ENCODE measurements at regions not wholly inside any gene's neighbourhood (a gene's known extent, or its start where the extent isn't known, plus 50 kb on each side); places are given as distances from the start of the nearest gene placed in this dataset.
A peak's percentile ranks its signal among the peaks of the same experiment; 100 is the strongest.
"Not testable (repeated sequence)": the region's sequence is repeated elsewhere in the genome, so short reads cannot be mapped to it uniquely, and the experiment has no call there.

DNA sequence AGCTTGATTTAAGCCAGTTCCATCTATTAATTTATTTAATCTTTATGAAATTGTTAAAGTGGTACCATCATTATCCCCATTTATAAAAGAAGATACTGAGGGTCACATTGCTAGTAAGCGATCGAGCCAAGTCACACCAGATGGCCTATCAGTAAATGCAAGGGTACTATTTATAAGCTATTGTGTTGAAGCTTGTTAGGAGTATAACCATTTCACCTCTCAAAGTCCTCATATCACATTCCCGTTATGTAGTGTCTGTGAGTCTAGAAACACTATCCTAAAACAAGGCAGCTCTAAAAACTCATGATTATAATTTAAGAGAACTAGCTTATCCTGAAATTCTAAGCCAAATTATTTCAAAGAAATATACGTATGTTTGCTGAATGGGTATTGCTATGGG is 1161.8 kb downstream of the EFNA5 start:
- DNase-seq (ENCODE audit: low read depth in 4 of 4, low spot score in 2 of 4), result no peak

DNA sequence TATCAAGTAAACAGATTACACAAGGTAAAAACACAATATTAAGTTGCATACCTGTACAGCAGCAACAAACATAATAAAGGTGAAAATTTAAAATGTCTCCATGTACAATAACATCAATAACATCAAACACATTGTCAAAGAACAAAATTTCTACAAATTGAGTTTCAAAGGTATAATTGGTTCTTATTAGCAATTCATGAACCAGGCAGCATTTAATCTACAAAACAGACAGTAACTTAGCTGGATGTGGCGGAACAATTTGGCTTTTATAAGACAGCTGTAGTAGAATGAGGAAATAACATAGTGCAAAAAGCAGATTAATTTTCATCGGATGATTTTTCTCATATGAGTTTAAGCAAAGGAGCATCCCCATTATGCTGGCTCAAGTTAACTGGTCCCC is 1176.8 kb downstream of the EFNA5 start:
- no peak for DNase-seq (ENCODE audit: low read depth in 4 of 4, low spot score in 2 of 4)

DNA sequence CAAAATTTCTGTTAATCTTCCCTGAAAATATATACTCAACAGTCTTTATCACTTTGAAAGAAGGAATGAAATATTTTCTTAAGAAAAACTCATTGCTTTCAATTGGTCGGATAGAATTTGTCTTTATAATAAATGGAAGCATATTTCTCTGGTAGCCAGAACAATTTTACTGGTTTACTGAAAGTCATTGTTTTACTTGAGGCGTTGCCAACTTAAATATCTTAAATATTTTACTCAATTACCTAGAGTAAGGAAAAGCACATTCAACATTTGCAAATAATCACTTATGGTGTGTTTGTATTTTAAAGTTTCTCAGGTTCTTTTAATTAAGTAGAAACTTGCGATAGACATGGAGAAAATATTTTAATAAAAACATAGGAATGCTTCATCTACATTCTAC is 1181.7 kb downstream of the EFNA5 start:
- no peak for DNase-seq (ENCODE audit: low read depth in 4 of 4, low spot score in 2 of 4)

DNA sequence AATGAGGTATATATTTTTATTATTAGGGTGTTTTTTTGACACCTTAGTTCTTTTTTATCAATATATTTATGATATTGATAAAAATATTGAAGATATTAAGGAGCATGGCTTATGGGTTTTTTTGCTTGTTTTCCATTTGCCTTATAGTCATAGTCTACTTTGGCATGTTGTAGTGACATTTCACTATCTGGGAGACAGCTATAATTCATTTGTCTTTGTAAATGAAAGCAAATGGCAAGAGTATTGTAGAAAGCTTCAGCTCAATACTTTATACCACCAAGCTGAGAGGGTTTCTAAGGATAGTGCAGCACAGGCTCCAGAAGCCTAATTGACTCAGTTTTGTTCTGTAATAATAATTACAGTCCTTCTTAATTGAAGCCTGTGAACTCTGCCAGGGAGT is 1182.3 kb downstream of the EFNA5 start:
- no peak for DNase-seq (ENCODE audit: low read depth in 4 of 4, low spot score in 2 of 4)

DNA sequence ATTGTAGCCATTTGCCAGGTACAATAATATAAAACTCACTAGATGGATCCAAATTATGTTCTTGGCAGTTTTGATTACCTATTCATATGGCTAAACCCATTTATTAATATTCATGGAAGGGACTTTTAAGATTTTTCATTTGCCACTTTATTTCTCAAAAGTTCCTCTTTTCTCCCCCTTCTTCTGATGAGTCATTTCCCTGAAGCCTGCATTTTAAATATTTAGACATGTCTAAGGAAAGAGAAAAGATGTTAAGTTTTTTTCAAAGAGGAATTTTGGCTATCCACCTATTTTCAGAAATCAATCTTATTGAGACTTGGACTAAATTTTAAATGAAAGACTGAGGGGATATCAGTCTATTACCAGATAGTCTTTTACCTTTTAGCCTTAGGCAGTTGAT is 1189.4 kb downstream of the EFNA5 start:
- DNase-seq (ENCODE audit: low read depth in 4 of 4, low spot score in 2 of 4), result no peak

DNA sequence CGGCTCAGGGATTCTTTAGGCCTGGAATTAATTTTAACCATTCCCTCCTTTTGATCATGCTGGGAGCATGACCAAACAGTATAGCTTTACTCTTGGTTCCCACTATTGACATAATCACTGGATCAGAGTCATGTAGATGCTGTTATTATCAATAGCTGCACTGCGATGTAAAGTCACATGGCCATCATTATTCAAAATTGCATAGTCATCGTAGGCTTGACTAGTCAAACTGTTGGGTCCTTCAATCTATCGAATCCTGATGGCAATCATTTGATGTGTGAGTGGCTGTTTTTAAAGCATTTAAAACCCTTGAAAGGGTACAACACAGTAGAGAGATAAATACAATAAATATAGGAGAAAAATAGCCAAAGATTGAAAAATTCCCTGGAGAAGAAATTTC is 1194.1 kb downstream of the EFNA5 start:
- no peak for DNase-seq (ENCODE audit: low read depth in 4 of 4, low spot score in 2 of 4)

DNA sequence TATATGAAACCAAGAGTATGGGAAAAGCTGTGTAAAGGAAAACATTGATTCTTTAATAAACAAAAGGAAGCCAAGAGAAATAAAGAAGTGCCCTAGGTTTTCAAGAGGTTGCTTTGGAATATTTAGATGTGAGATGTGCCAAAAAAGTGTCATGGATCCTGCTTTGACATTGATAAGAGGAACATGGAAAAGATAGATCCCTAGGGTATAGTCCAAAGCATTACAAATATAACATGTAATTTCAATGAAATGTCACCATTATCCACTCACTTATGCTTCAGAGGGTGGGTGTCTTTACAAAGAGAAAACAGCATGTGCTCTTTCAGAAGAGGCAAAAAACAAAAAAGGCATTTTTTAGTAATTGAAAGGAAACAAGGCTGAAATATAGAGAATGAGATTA is 1196.7 kb downstream of the EFNA5 start:
- DNase-seq (ENCODE audit: low read depth in 4 of 4, low spot score in 2 of 4), result no peak

DNA sequence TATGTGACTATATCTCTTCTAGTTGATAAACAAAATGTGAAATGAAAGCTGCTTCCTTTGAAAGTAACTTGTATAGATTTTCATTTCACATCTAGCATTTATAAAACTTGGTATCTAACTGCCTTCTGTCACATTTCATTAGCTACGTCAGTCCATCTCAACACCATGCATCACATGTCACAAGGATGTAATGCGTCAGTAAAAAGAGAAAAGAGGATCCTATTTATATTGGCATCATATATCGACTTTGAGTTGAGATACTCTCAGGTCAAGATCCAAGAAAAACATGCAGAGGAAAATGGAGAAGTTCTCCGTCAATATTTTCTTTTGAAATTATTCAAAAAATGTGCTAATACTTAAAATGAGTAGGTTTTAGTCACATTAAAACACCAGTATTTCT is 1211.2 kb downstream of the EFNA5 start:
- DNase-seq (ENCODE audit: low read depth in 4 of 4, low spot score in 2 of 4), result no peak

DNA sequence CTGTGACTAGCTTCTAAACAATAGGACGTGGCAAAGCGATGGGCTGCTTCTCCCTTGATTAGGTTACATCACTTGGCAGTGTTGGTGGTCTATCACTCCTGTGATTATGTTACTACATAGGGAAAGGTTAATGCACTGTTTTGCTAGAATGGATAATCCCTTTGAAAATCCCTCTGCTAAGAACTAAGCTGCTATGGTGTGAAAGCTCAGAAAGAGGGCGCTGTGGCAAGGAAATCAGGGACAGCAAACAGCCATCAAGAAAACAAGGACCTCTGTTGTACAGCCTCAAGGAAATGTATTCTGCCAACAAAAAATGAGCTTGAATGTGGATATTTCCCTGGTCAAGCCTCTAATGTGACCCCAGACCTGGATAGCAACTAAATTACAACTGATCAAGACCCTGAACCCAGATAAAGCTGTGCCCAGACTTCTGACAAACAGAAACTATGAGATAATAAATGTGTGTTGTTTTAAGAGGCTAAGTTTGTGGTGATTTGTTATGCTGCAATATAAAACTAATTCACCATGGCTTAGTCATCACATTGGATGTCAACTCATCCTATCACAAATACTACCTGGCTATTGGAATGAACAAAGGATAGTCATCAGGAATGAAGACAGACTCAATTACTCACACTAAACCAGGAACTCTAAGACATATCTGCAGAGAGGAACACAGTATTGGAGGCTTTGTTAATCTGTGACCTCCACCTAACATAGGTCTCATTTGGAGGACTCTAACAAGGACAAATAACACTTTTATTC is 1215.9 kb downstream of the EFNA5 start:
- peak in 1 of 4 donors; percentile 28 for DNase-seq (ENCODE audit: low read depth in 4 of 4, low spot score in 2 of 4)

DNA sequence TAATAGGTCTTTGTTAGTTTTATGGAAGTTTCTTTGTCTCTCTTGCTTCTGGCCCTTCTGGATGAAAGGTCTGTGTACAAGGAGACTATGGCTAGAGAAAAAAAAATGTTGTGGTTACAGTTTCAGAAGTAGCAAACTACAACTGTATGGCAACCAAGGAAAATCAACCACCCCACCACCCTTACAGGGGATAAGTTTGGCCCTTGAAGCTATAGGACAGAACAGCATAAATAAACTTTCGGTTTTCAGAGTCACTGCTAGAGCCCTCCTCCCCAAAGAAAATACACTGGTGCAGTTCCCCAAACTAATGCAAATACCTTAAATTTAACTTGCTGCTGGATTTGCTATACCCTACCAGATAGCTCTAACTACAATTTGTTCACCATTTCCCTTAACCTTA is 1216.7 kb downstream of the EFNA5 start:
- DNase-seq (ENCODE audit: low read depth in 4 of 4, low spot score in 2 of 4), result no peak

DNA sequence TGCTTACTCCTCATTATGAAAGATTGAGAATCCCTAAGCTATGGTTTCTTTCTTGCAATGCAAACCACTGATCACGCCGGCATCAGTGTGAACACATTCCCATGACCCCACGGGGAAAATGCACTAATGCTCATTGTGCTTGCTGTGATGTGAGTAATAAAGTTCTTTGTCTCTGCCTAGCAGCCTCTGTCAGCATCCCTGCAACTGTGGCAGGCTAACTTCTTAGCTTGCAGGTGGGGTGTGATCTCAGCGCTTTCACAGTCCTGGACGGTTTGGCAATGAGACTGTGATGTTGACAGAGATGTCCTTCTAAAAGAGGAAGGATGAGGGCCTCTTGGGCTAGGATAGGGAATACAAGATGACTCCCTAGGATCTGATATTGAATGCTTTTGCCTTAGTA is 1218.7 kb downstream of the EFNA5 start:
- no peak for DNase-seq (ENCODE audit: low read depth in 4 of 4, low spot score in 2 of 4)

DNA sequence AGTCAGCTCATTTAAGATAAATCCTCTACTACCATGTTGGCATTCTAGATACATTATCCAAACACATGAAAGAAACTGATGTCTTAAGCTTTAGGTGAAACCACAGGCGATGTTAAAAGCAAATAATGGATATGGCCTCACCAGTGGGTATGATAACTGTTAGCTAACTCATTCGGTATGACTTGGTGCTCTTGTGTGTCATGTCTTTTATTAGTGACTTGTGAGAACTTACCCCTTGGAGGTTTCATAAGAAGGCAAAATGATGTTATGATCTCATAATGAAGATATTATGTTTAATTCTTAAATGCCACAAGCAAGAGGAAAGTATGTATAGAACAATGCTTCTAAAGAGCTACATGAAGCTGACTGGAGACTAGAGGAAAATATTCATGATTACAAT is 1227.0 kb downstream of the EFNA5 start:
- no peak for DNase-seq (ENCODE audit: low read depth in 4 of 4, low spot score in 2 of 4)

DNA sequence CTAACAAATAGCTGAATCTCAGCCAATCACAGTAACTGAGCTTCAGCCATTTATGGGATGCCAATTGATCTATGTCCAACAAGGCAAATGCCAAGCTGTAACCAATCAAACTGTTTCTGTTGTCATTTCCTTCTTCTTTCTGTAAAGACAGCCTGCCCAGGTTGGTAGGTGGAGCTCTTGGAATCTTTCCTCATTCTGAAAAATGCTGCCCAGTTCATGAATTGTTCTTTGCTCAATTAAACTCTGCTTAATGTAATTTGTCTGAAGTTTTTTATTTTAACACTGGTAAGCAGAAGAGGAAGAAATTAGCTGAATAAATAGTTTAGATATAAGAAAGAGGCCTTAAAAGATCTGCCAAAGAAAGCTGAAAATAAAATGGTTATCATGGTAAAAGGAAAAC is 1235.6 kb downstream of the EFNA5 start:
- DNase-seq (ENCODE audit: low read depth in 4 of 4, low spot score in 2 of 4), result no peak

DNA sequence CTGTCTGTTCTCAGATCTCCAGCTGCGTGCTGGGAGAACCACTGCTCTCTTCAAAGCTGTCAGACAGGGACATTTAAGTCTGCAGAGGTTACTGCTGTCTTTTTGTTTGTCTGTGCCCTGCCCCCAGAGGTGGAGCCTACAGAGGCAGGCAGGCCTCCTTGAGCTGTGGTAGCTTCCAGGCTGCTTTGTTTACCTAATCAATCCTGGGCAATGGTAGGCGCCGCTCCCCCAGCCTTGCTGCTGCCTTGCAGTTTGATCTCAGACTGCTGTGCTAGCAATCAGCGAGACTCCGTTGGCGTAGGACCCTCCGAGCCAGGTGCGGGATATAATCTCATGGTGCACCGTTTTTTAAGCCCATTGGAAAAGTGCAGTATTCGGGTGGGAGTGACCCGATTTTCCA is 1240.0 kb downstream of the EFNA5 start:
- DNase-seq (ENCODE audit: low read depth in 4 of 4, low spot score in 2 of 4), result not testable (repeated sequence)

DNA sequence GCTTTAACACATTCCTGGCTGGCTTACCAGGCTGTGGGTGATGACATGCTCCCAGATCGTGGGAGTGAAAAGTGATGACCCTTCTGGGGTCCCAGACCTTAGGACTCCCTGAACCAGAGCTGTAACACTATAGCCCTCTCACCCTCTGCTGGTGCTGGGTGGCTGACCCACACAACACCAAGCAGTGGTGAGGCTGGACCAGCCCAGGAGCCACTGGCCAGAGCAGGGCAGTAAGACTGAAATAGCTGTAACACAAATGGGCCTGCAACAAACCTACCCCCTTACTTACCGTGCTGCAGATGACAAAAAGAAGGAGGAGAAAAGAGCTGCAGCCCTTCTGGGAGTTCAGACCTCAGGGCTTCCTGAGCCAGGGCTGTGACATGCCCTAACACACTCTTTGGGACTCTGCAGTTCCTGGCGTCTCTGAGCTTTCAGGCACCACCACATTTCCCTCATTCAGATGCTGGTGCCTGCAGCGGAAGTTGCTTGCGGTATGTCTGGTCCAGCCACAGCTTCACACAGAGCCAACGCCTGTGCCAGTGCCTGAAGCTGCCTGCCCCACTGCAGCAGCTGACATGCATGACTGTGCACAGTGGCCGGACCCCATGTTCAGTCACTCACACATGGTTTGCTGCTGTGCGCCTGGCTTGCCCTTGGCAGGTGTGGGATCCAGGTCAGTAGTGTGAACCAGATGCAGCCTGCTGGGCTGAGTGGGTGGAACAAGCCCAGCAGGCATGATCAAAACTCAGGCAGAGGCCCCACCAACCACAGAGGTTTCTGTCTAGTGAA is 1247.4 kb downstream of the EFNA5 start:
- DNase-seq (ENCODE audit: low read depth in 4 of 4, low spot score in 2 of 4), result no peak

DNA sequence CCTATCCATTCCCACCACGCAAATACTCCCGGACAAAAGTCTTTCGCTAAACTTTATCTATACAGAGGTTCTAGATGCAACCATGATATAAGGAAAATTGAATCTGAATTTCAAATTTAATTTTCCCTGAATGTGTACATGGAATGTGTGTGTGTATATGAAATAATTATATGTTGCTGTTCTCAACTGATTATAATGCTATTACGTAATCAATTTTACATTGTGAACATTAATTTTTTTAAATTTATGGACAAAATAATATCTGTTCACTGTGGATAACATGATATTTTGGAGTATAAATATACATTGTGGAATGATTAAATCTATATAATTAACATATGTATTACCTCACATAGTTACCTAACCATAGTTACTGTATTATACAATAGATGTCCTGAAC is 1250.6 kb downstream of the EFNA5 start:
- no peak for DNase-seq (ENCODE audit: low read depth in 4 of 4, low spot score in 2 of 4)

DNA sequence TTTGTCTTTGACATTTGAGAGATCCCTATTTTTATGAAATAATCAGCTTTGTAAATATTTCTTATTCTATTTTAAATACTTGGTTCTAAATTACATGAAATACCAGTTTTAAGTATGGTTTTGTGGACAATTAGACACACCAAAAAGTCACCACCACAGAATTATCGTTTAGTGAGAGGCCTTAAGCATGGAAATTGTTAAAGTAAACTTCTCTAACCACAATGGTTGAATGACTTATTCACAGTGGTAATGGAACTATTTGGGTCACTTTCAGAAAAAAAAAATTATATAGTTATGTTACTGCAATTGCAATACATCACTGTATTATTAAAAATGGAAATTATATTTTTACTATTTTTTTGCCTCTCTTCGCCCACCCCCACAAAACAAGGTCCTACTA is 1252.5 kb downstream of the EFNA5 start:
- no peak for DNase-seq (ENCODE audit: low read depth in 4 of 4, low spot score in 2 of 4)

DNA sequence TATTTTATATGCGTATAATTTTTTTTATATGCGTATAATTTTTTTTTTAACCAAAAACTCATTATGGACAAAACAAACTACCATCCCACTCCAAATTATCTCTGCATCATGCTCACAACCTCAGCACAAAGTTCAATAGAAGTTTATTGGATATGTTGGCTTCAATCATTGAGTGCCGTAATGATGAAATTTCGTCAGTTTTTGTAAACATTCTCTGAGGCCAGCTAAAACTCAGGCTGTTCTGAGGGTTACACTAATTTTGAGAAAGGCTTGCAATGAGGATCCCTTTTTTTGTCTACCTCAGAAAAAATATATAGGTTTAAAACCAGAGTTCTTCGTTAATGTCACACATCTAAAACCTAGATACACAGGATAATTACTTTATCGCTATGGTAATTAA is 1253.2 kb downstream of the EFNA5 start:
- no peak for DNase-seq (ENCODE audit: low read depth in 4 of 4, low spot score in 2 of 4)

DNA sequence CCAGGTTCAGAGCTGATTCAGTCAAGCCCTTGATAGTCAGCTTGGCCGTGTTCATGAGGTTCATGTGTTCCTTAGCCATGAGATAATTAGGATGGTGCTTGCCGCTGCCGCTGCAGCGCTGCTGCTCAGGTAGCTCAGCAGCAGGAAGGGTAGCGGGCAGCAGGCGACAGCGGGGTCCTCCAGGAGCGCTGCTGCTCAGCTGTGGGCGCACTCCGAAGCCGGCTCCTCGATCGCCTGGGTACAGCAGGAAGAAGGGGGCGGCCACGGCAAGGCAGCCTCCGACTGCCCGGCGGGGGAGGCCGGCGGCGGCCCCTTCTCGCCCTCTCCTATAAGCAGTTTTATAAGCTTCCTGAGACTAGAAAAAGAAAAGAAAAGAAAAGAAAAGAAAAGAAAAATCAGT is 1253.6 kb downstream of the EFNA5 start:
- no peak for DNase-seq (ENCODE audit: low read depth in 4 of 4, low spot score in 2 of 4)

DNA sequence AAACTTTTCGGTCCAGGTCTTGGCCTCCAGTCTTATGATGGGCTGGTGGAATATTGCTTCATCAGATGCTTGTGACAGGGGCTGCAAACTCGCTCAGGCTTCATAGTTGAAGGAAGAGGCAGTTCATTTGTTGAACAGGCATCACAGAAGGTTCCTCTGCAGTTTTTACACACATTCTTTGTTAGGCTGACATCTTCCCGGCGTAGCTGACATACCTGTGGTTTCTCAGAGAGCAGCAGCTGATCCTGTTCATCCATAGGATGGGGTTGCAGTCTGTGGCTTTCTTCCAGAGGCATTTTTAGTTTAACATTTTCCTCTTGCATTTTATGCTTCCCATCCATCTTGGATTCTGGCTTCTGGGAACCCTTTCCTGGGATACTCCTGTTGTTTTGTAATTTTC is 1255.2 kb downstream of the EFNA5 start:
- no peak for DNase-seq (ENCODE audit: low read depth in 4 of 4, low spot score in 2 of 4)

DNA sequence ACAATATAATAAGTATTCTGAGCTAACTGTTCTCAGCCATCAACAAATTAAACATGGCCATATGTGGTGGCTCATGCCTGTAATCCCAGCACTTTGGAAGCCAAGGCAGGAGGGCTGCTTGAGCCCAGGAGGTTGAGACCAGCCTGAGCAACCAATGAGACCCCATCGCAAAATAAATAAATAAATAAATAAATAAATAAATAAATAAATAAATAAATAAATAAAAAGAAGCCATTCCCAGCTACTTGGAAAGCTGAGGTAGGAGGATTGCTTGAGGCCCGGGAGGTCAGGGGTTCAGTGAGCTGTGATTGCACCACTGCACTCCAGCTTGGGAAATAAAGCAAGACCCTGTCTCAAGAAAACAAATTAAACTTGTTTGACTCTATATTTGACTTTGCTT is 1256.4 kb downstream of the EFNA5 start:
- no peak for DNase-seq (ENCODE audit: low read depth in 4 of 4, low spot score in 2 of 4)

DNA sequence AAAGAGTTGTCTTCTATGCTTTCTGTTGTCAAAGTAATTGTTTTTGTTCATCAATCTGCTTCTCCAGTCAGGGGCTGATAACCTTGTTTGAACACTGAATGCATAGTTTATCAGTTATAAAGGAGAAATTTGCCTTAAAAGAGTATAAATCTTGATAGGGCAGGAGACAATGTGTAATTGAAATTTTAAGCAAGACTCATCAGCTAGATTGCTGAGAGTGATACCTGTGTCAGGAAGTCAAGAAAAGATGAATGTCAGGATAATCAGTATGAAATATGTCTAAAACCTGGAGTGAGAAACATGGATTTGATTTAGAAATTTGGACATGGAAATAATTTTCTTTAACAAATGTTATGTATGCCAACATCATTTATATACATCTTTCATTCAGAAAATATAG is 1258.1 kb downstream of the EFNA5 start:
- DNase-seq (ENCODE audit: low read depth in 4 of 4, low spot score in 2 of 4), result no peak

Data from left renal cortex interstitium (tissue), 4 donors.